IPS-15b (cell line): ENCODE measurements at regions not wholly inside any gene's neighbourhood (a gene's known extent, or its start where the extent isn't known, plus 50 kb on each side); places are given as distances from the start of the nearest gene placed in this dataset.

Experiments
- H3K27me3 ChIP-seq: one replicate; pipeline ENCODE4 v1.6.1; 2013; ENCODE audit warnings: low read length; ENCODE audit not compliant: control insufficient read depth, insufficient read depth
- H3K36me3 ChIP-seq: one replicate; pipeline ENCODE4 v1.6.1; 2013; ENCODE audit warnings: low read length; ENCODE audit not compliant: control insufficient read depth, insufficient read depth
- H3K4me1 ChIP-seq: one replicate; pipeline ENCODE4 v1.6.1; 2013; ENCODE audit warnings: mild to moderate bottlenecking, low read length; ENCODE audit not compliant: control insufficient read depth, insufficient read depth
- H3K4me3 ChIP-seq: one replicate; pipeline ENCODE4 v1.5.1; 2013; ENCODE audit warnings: low read depth, low read length
- H3K9ac ChIP-seq: one replicate; pipeline ENCODE4 v1.6.1; 2013; ENCODE audit warnings: low read depth, mild to moderate bottlenecking, low read length
- H3K9me3 ChIP-seq: one replicate; pipeline ENCODE4 v1.6.1; 2013; ENCODE audit warnings: mild to moderate bottlenecking, low read length; ENCODE audit not compliant: control insufficient read depth, insufficient read depth

DNA sequence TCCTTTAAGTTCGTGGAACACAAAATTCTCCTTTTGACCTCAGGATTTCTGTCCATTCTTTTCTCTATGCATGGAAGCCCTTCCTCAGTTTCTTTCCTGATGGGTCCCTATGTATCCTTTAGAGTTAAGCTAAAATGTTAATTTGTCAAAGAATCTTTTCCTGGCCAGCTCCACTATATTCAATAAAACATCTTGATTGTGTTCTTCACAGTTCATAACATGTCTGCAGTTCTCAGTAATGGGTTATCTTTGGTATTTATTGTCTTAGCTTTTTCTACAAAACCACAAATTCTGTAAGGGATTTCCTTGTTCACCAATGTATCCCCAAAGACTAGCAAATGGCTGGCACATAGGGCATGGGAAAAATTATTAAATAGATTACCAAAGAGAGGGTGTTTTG lies 998.5 kb downstream of the ADGRL2 start:
- Histone ChIP-seq H3K9ac (no peak overlapping the region), H3K27me3 (no peaks in the 10 kb centered on the region), H3K4me1 (no peaks in the 10 kb centered on the region), H3K9me3 (no peaks in the 10 kb centered on the region), H3K36me3 (no peaks in the 10 kb centered on the region), H3K4me3 (no peak overlapping the region)

DNA sequence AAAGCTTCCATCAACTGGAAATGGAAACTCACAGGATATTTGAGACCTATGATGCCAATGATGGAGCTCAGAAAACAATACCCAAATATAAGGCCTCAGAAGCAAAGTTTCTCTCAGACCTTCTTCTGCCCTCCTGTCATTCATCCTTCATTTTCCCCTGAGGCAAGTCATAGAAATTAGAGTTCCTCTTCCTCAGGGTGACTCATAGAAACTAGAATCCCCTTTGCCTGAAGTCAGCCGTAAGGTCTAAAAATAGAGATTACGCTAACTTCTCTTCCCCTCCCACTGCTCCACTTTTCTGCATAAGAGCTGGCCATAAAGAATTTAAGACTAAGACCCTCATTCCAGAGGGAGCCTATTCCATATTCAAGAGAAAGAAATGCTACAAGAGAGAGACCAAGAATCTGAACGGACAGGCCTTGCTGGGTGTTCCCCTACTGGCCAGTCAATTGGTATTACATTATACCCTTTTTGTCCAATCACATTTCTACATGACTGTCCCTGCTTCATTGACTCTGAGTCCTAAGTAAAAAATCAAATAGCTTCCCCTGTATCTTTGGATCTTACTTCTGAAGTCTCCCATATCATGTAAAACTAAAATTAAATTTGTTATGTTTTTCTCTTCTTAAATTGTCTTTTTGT lies 994.9 kb downstream of the ADGRL2 start:
- Histone ChIP-seq H3K4me1 (peaks cover 3% of the 10 kb centered on the region), H3K9me3 (no peaks in the 10 kb centered on the region), H3K36me3 (no peaks in the 10 kb centered on the region), H3K27me3 (no peaks in the 10 kb centered on the region), H3K4me3 (no peak overlapping the region), H3K9ac (no peak overlapping the region)

GRCh38 chr1:82792151-82792550 lies 991.4 kb downstream of the ADGRL2 start:
- H3K36me3 ChIP-seq: no peaks in the 10 kb centered on the region
- H3K9ac ChIP-seq: no peak overlapping the region
- peaks cover 3% of the 10 kb centered on the region for H3K4me1 ChIP-seq
- H3K4me3 ChIP-seq: no peak overlapping the region
- no peaks in the 10 kb centered on the region for H3K9me3 ChIP-seq
- H3K27me3 ChIP-seq: no peaks in the 10 kb centered on the region

- no peaks in the 10 kb centered on the region for H3K27me3 ChIP-seq
- H3K4me3 ChIP-seq: no peak overlapping the region
- no peak overlapping the region for H3K9ac ChIP-seq
- no peaks in the 10 kb centered on the region for H3K9me3 ChIP-seq
- no peaks in the 10 kb centered on the region for H3K36me3 ChIP-seq
- peaks cover 3% of the 10 kb centered on the region for H3K4me1 ChIP-seq
These were observed 989.8 kb downstream of the ADGRL2 start for GRCh38 chr1:82790556-82790955.

- Histone ChIP-seq H3K9ac (no peak overlapping the region), H3K4me1 (peaks cover 3% of the 10 kb centered on the region), H3K9me3 (no peaks in the 10 kb centered on the region), H3K36me3 (peaks cover 2% of the 10 kb centered on the region), H3K27me3 (no peaks in the 10 kb centered on the region), H3K4me3 (no peak overlapping the region)
These were observed 987.9 kb downstream of the ADGRL2 start for GRCh38 chr1:82788660-82789059.

DNA sequence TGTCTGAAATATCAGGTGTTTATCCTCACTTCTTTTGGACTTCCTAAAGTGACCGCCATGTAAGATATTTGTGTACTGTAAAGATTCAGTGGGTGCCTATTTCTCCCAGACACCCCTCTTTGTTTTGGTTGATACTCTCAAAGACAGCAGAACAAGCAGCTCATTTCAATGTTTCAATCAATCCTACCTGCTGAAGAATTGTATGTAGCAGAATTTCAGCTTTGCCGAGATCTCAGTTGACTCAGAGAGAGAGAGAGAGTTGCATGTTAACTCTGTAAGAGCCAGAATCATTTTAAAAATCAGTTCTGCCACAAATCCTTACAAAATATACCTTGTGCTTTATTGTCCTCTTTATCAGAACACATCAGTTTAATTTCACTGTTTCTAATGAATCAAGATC lies 987.3 kb downstream of the ADGRL2 start:
- no peaks in the 10 kb centered on the region for H3K27me3 ChIP-seq
- no peaks in the 10 kb centered on the region for H3K9me3 ChIP-seq
- H3K4me1 ChIP-seq: peaks cover 3% of the 10 kb centered on the region
- no peak overlapping the region for H3K4me3 ChIP-seq
- peaks cover 2% of the 10 kb centered on the region for H3K36me3 ChIP-seq
- H3K9ac ChIP-seq: no peak overlapping the region

- H3K27me3 ChIP-seq: no peaks in the 10 kb centered on the region
- H3K36me3 ChIP-seq: peaks cover 2% of the 10 kb centered on the region
- H3K4me1 ChIP-seq: no peaks in the 10 kb centered on the region
- no peak overlapping the region for H3K4me3 ChIP-seq
- no peak overlapping the region for H3K9ac ChIP-seq
- no peaks in the 10 kb centered on the region for H3K9me3 ChIP-seq
These were observed 986.1 kb downstream of the ADGRL2 start for GRCh38 chr1:82786883-82787282.

DNA sequence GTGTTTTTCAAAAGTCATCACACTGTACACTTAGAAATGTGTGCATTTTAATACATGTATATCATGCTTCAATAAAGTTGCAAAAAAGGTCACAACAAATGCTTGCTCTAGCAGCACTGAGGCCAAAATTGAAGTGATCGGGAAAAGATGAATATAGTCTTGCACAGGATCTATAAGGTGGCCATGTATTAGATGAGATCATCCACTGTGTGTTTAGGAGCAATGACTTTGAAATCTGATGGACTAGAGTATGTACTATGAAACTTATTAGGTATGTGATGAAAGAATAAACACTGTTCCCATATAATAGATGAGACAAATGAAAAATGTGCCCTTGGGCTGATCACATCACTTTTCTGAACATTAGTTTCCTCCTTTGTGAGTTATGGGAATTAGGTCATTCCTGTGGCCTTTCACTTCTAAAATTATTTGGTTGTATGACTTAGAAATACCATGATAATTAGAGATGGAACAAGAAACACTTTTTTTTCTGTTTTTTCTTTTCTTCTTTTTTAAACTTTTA lies 984.6 kb downstream of the ADGRL2 start:
- Histone ChIP-seq H3K9me3 (no peaks in the 10 kb centered on the region), H3K36me3 (peaks cover 2% of the 10 kb centered on the region), H3K4me1 (no peaks in the 10 kb centered on the region), H3K27me3 (no peaks in the 10 kb centered on the region), H3K4me3 (no peak overlapping the region), H3K9ac (no peak overlapping the region)

GRCh38 chr1:82783044-82783443 lies 982.3 kb downstream of the ADGRL2 start:
- H3K4me1 ChIP-seq: no peaks in the 10 kb centered on the region
- H3K36me3 ChIP-seq: peaks cover 2% of the 10 kb centered on the region
- H3K27me3 ChIP-seq: no peaks in the 10 kb centered on the region
- no peak overlapping the region for H3K9ac ChIP-seq
- no peaks in the 10 kb centered on the region for H3K9me3 ChIP-seq
- H3K4me3 ChIP-seq: no peak overlapping the region

- Histone ChIP-seq H3K36me3 (peaks cover 2% of the 10 kb centered on the region), H3K9me3 (no peaks in the 10 kb centered on the region), H3K9ac (no peak overlapping the region), H3K4me1 (no peaks in the 10 kb centered on the region), H3K27me3 (no peaks in the 10 kb centered on the region), H3K4me3 (no peak overlapping the region)
These were observed 981.9 kb downstream of the ADGRL2 start for GRCh38 chr1:82782599-82782998.

DNA sequence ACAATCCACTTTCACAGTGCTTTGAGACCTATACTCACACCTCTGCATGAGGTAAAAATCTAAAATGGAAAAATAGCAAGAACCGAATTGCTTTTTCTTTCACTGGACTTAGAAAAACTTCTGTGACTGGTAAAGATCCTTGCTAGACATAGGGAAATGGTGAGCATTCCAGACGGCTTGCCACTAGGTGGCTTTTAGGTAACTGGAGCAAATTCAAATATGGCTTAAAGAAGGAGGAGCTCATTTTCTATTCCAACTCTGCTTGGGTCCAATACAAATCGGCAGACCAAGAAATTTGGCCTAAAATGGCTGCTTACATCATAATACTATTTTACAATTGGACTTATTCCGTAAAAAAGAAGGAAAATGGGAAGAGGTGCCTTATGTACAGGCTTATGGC lies 977.9 kb downstream of the ADGRL2 start:
- Histone ChIP-seq H3K4me3 (no peak overlapping the region), H3K27me3 (no peaks in the 10 kb centered on the region)

DNA sequence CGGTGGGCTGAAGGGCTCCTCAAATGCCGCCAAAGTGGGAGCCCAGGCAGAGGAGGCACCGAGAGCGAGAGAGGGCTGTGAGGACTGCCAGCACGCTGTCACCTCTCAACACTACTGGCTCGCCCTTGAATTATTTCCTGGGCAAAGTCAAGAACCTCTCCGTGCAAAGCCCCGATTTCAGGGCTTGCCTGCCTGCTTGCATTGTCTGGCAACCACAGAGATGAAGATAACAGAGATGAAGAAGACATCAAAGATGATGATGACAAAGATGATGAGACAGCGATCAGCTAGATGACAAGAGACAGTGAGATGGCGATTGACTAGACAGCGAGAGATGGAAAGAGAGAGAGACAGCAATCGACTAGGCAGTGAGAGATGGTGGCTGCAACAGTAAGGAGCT lies 976.5 kb downstream of the ADGRL2 start:
- Histone ChIP-seq H3K4me3 (no peak overlapping the region), H3K27me3 (no peaks in the 10 kb centered on the region)

More for the DNA sequence above, 977.9 kb downstream of the ADGRL2 start:
- no peaks in the 10 kb centered on the region for H3K36me3 ChIP-seq
- H3K4me1 ChIP-seq: no peaks in the 10 kb centered on the region
- no peaks in the 10 kb centered on the region for H3K9me3 ChIP-seq
- no peak overlapping the region for H3K9ac ChIP-seq

More for the DNA sequence above, 976.5 kb downstream of the ADGRL2 start:
- H3K4me1 ChIP-seq: no peaks in the 10 kb centered on the region
- H3K9ac ChIP-seq: no peak overlapping the region
- no peaks in the 10 kb centered on the region for H3K36me3 ChIP-seq
- H3K9me3 ChIP-seq: no peaks in the 10 kb centered on the region
